ENCODE measurements at regions not wholly inside any gene's neighbourhood (a gene's known extent, or its start where the extent isn't known, plus 50 kb on each side); places are given as distances from the start of the nearest gene placed in this dataset.

GRCh38 chr17:36791942-36792475 lies 145.3 kb upstream of the LHX1 start (continued):
- TF ChIP-seq CTCF (conservative IDR thresholded peaks at IDR 0.05; ENCODE audit: low read depth in 2 of 2) (no peak), NANOG (IDR thresholded peaks at IDR 0.05; ENCODE audit: borderline replicate concordance) (no peak)

GRCh38 chr17:36792849-36793248 lies 144.4 kb upstream of the LHX1 start:
- Histone ChIP-seq H2AFZ (no peak overlapping the region), H3F3A (replicated peaks; ENCODE audit: low read depth) (no peaks in the 10 kb centered on the region), H3K4me3 (no peak overlapping the region), H3K4me1 (ENCODE audit: insufficient read depth) (peaks cover 18% of the 10 kb centered on the region), H3K9me2 (ENCODE audit: insufficient read depth) (no peaks in the 10 kb centered on the region), H3K79me2 (replicated peaks; ENCODE audit: insufficient read depth) (no peaks in the 10 kb centered on the region), H3K27ac (ENCODE audit: low read depth) (no peak overlapping the region), H3K27me3 (ENCODE audit: insufficient read depth) (no peaks in the 10 kb centered on the region), H3K36me3 (ENCODE audit: insufficient read depth) (no peaks in the 10 kb centered on the region), H4K20me1 (replicated peaks; ENCODE audit: insufficient read depth) (no peaks in the 10 kb centered on the region), H3K4me2 (no peak overlapping the region)
- no peak for ATAC-seq
- peaks cover 7% of the 10 kb centered on the region for H3K27me3 Mint-ChIP-seq (ENCODE audit: insufficient read depth, low read depth, poor library complexity)
- DNase-seq (ENCODE audit: low spot score) = no peak
- H3K4me3 Mint-ChIP-seq = no peak overlapping the region
- no peaks in the 10 kb centered on the region for H3K9me3 Mint-ChIP-seq
- H3K27ac Mint-ChIP-seq = no peak overlapping the region
- H3K4me1 Mint-ChIP-seq = peaks cover 18% of the 10 kb centered on the region
- no peaks in the 10 kb centered on the region for H3K36me3 Mint-ChIP-seq (ENCODE audit: low read depth)
- TF ChIP-seq JUNB (IDR thresholded peaks at IDR 0.05; ENCODE audit: unreplicated experiment) (no peak), ZNF331 (CRISPR knock-in tag; IDR thresholded peaks at IDR 0.05; ENCODE audit: low read depth) (no peak), CREB1 (CRISPR knock-in tag; IDR thresholded peaks at IDR 0.05; ENCODE audit: low read depth) (no peak), EZH2phosphoT487 (IDR thresholded peaks at IDR 0.05; ENCODE audit: unreplicated experiment) (no peak), CTCF (conservative IDR thresholded peaks at IDR 0.05; ENCODE audit: low read depth in 2 of 2) (no peak), POLR2AphosphoS5 (IDR thresholded peaks at IDR 0.05; ENCODE audit: low read depth) (no peak), STAT1 (IDR thresholded peaks at IDR 0.05; ENCODE audit: unreplicated experiment) (no peak), EZH2 (IDR thresholded peaks at IDR 0.05; ENCODE audit: low read depth, unreplicated experiment) (no peak), REST (IDR thresholded peaks at IDR 0.05; ENCODE audit: unreplicated experiment) (no peak), ZNF462 (CRISPR knock-in tag; IDR thresholded peaks at IDR 0.05) (no peak), NANOG (IDR thresholded peaks at IDR 0.05; ENCODE audit: borderline replicate concordance) (no peak)

Data from GM23338 (cell line).